NT2/D1 (cell line): ENCODE measurements at regions not wholly inside any gene's neighbourhood (a gene's known extent, or its start where the extent isn't known, plus 50 kb on each side); places are given as distances from the start of the nearest gene placed in this dataset.
"Not testable (repeated sequence)": the region's sequence is repeated elsewhere in the genome, so short reads cannot be mapped to it uniquely, and the experiment has no call there.

Experiments
- DNase-seq: peaks from one replicate; pipeline ENCODE4 v3.0.0-alpha.2; 2011; ENCODE audit warnings: low read depth, low spot score
- H3K27me3 ChIP-seq: 2 replicates; pipeline ENCODE4 v1.6.0; 2011; ENCODE audit warnings: mild to moderate bottlenecking; ENCODE audit not compliant: insufficient read length, insufficient read depth
- H3K36me3 ChIP-seq: 2 replicates; pipeline ENCODE4 v1.6.1; 2011; ENCODE audit warnings: mild to moderate bottlenecking, low read length, mixed read lengths; ENCODE audit not compliant: insufficient read depth, insufficient read length
- H3K4me1 ChIP-seq: 2 replicates; pipeline ENCODE4 v1.5.1; 2011; ENCODE audit not compliant: insufficient read depth, insufficient read length
- H3K4me3 ChIP-seq: 2 replicates; pipeline ENCODE4 v1.5.1; 2011; ENCODE audit warnings: low read depth; ENCODE audit not compliant: insufficient read length
- H3K9ac ChIP-seq: 2 replicates; pipeline ENCODE4 v1.6.0; 2011; ENCODE audit warnings: low read depth; ENCODE audit not compliant: insufficient read length
- H3K9me3 ChIP-seq: 2 replicates; pipeline ENCODE4 v1.5.1; 2011; ENCODE audit warnings: mild to moderate bottlenecking, low read length; ENCODE audit not compliant: insufficient read depth
- SUZ12 ChIP-seq: IDR thresholded peaks from 2 replicates; pipeline ENCODE4 v1.6.1; 2011; ENCODE audit not compliant: insufficient read length, insufficient read depth; ENCODE audit errors: extremely low read depth
- YY1 ChIP-seq: IDR thresholded peaks from 2 replicates; pipeline ENCODE4 v1.6.1; 2011; ENCODE audit not compliant: insufficient read length, insufficient read depth
- ZNF274 ChIP-seq: IDR thresholded peaks from 2 replicates; pipeline ENCODE4 v1.6.1; 2011; ENCODE audit warnings: mild to moderate bottlenecking, low read depth, low read length

- TF ChIP-seq SUZ12 (no peak), ZNF274 (no peak), YY1 (no peak)
- no peak overlapping the region for H3K4me3 ChIP-seq
- no peak for DNase-seq
Observed at GRCh38 chr3:178200316-178200715, 335.9 kb upstream of the KCNMB2 start.

GRCh38 chr3:178201714-178202113 is 334.5 kb upstream of the KCNMB2 start:
- no peak overlapping the region for H3K4me3 ChIP-seq
- no peak for TF ChIP-seq ZNF274
- TF ChIP-seq YY1 = no peak
- no peak for TF ChIP-seq SUZ12
- no peak overlapping the region for H3K9ac ChIP-seq
- no peaks in the 10 kb centered on the region; the same call in 1 of the 2 replicates for H3K9me3 ChIP-seq
- H3K27me3 ChIP-seq = no peaks in the 10 kb centered on the region
- no peaks in the 10 kb centered on the region for H3K36me3 ChIP-seq
- no peaks in the 10 kb centered on the region for H3K4me1 ChIP-seq
- DNase-seq = no peak

More at GRCh38 chr3:178200316-178200715, 335.9 kb upstream of the KCNMB2 start:
- no peaks in the 10 kb centered on the region; the same call in 1 of the 2 replicates for H3K9me3 ChIP-seq
- H3K36me3 ChIP-seq = no peaks in the 10 kb centered on the region
- no peaks in the 10 kb centered on the region for H3K27me3 ChIP-seq
- H3K9ac ChIP-seq = no peak overlapping the region
- no peaks in the 10 kb centered on the region for H3K4me1 ChIP-seq

- DNase-seq = no peak
- no peaks in the 10 kb centered on the region for H3K27me3 ChIP-seq
- H3K4me3 ChIP-seq = no peak overlapping the region
- TF ChIP-seq SUZ12 = no peak
- TF ChIP-seq ZNF274 = no peak
- no peak for TF ChIP-seq YY1
- no peak overlapping the region for H3K9ac ChIP-seq
- H3K36me3 ChIP-seq = no peaks in the 10 kb centered on the region
- no peaks in the 10 kb centered on the region for H3K4me1 ChIP-seq
- H3K9me3 ChIP-seq = no peaks in the 10 kb centered on the region; the same call in 1 of the 2 replicates
Observed at GRCh38 chr3:178202194-178202593, 334.0 kb upstream of the KCNMB2 start.

- DNase-seq = no peak
- H3K9ac ChIP-seq = no peak overlapping the region
- no peaks in the 10 kb centered on the region for H3K4me1 ChIP-seq
- no peaks in the 10 kb centered on the region; the same call in 1 of the 2 replicates for H3K9me3 ChIP-seq
- no peak overlapping the region for H3K4me3 ChIP-seq
- no peaks in the 10 kb centered on the region for H3K36me3 ChIP-seq
- no peaks in the 10 kb centered on the region for H3K27me3 ChIP-seq
- TF ChIP-seq YY1 (no peak), SUZ12 (no peak), ZNF274 (no peak)
Observed at GRCh38 chr3:178203165-178203564, 333.1 kb upstream of the KCNMB2 start.

- H3K4me1 ChIP-seq = no peaks in the 10 kb centered on the region
- no peak for DNase-seq
- H3K27me3 ChIP-seq = no peaks in the 10 kb centered on the region
- TF ChIP-seq YY1 (no peak), SUZ12 (no peak), ZNF274 (no peak)
- no peak overlapping the region for H3K4me3 ChIP-seq
- no peak overlapping the region for H3K9ac ChIP-seq
- no peaks in the 10 kb centered on the region; the same call in 1 of the 2 replicates for H3K9me3 ChIP-seq
- no peaks in the 10 kb centered on the region for H3K36me3 ChIP-seq
Observed at GRCh38 chr3:178203650-178204049, 332.6 kb upstream of the KCNMB2 start.

- TF ChIP-seq SUZ12 (no peak), ZNF274 (no peak), YY1 (no peak)
- no peaks in the 10 kb centered on the region for H3K27me3 ChIP-seq
- no peaks in the 10 kb centered on the region for H3K36me3 ChIP-seq
- H3K9ac ChIP-seq = no peak overlapping the region
- H3K4me1 ChIP-seq = no peaks in the 10 kb centered on the region
- DNase-seq = no peak
- no peak overlapping the region for H3K4me3 ChIP-seq
- no peaks in the 10 kb centered on the region; the same call in 1 of the 2 replicates for H3K9me3 ChIP-seq
Observed at GRCh38 chr3:178205740-178206139, 330.5 kb upstream of the KCNMB2 start.

- no peaks in the 10 kb centered on the region for H3K27me3 ChIP-seq
- no peak overlapping the region for H3K9ac ChIP-seq
- no peaks in the 10 kb centered on the region for H3K36me3 ChIP-seq
- TF ChIP-seq ZNF274 (no peak), YY1 (no peak), SUZ12 (no peak)
- DNase-seq = no peak
- no peaks in the 10 kb centered on the region for H3K4me1 ChIP-seq
- H3K9me3 ChIP-seq = no peaks in the 10 kb centered on the region; the same call in 1 of the 2 replicates
- no peak overlapping the region for H3K4me3 ChIP-seq
Observed at GRCh38 chr3:178206521-178206920, 329.7 kb upstream of the KCNMB2 start.

- not testable (repeated sequence) for H3K4me1 ChIP-seq, H3K9ac ChIP-seq, DNase-seq, H3K9me3 ChIP-seq, H3K4me3 ChIP-seq, H3K27me3 ChIP-seq, H3K36me3 ChIP-seq
Observed at GRCh38 chr3:178207161-178207560, 329.1 kb upstream of the KCNMB2 start.

- not testable (repeated sequence) for H3K9me3 ChIP-seq, H3K4me3 ChIP-seq, H3K9ac ChIP-seq, DNase-seq, H3K36me3 ChIP-seq, H3K27me3 ChIP-seq, H3K4me1 ChIP-seq
Observed at GRCh38 chr3:178207627-178208026, 328.6 kb upstream of the KCNMB2 start.

GRCh38 chr3:178209116-178209515 is 327.1 kb upstream of the KCNMB2 start:
- H3K9me3 ChIP-seq, H3K36me3 ChIP-seq, H3K4me3 ChIP-seq, H3K4me1 ChIP-seq, H3K9ac ChIP-seq, DNase-seq, H3K27me3 ChIP-seq: not testable (repeated sequence)
